GM21723 (cell line): ENCODE measurements at regions not wholly inside any gene's neighbourhood (a gene's known extent, or its start where the extent isn't known, plus 50 kb on each side); places are given as distances from the start of the nearest gene placed in this dataset.
"Not testable (repeated sequence)": the region's sequence is repeated elsewhere in the genome, so short reads cannot be mapped to it uniquely, and the experiment has no call there.

Experiments
- ATAC-seq: cut with Tn5 transposase; IDR thresholded peaks from one replicate; pipeline ENCODE4 v1.9.1; 2021; ENCODE audit warnings: mild to moderate bottlenecking, moderate library complexity; ENCODE audit not compliant: unreplicated experiment

GRCh38 chr6:25150863-25151262 lies 128.3 kb upstream of the CARMIL1 start:
- ATAC-seq = no peak

GRCh38 chr6:25153079-25153478 lies 126.1 kb upstream of the CARMIL1 start:
- ATAC-seq = no peak

- no peak for ATAC-seq
Observed at GRCh38 chr6:25154034-25154596, 125.1 kb upstream of the CARMIL1 start.

GRCh38 chr6:25155211-25155610 lies 124.0 kb upstream of the CARMIL1 start:
- ATAC-seq = no peak

GRCh38 chr6:25156123-25156522 lies 123.1 kb upstream of the CARMIL1 start:
- ATAC-seq = no peak

- no peak for ATAC-seq
Observed at GRCh38 chr6:25157183-25157582, 122.0 kb upstream of the CARMIL1 start.

- ATAC-seq = no peak
Observed at GRCh38 chr6:25157842-25158241, 121.3 kb upstream of the CARMIL1 start.

GRCh38 chr6:25160134-25160533 lies 119.0 kb upstream of the CARMIL1 start:
- not testable (repeated sequence) for ATAC-seq

- ATAC-seq = no peak
Observed at GRCh38 chr6:25165177-25165576, 114.0 kb upstream of the CARMIL1 start.

- no peak for ATAC-seq
Observed at GRCh38 chr6:25165800-25166199, 113.4 kb upstream of the CARMIL1 start.

GRCh38 chr6:25166955-25167748 lies 112.0 kb upstream of the CARMIL1 start:
- ATAC-seq = no peak

GRCh38 chr6:25167961-25168360 lies 111.2 kb upstream of the CARMIL1 start:
- ATAC-seq = no peak

GRCh38 chr6:25168637-25169036 lies 110.5 kb upstream of the CARMIL1 start:
- ATAC-seq = no peak

GRCh38 chr6:25169553-25169952 lies 109.6 kb upstream of the CARMIL1 start:
- no peak for ATAC-seq

GRCh38 chr6:25169961-25170360 lies 109.2 kb upstream of the CARMIL1 start:
- no peak for ATAC-seq

- no peak for ATAC-seq
Observed at GRCh38 chr6:25170640-25171039, 108.5 kb upstream of the CARMIL1 start.

- no peak for ATAC-seq
Observed at GRCh38 chr6:25171301-25171700, 107.9 kb upstream of the CARMIL1 start.

- no peak for ATAC-seq
Observed at GRCh38 chr6:25172819-25173218, 106.4 kb upstream of the CARMIL1 start.

GRCh38 chr6:25173246-25173645 lies 105.9 kb upstream of the CARMIL1 start:
- ATAC-seq = no peak

GRCh38 chr6:25173951-25174474 lies 105.2 kb upstream of the CARMIL1 start:
- ATAC-seq = no peak

GRCh38 chr6:25174678-25175077 lies 104.5 kb upstream of the CARMIL1 start:
- ATAC-seq = no peak

GRCh38 chr6:25175196-25175595 lies 104.0 kb upstream of the CARMIL1 start:
- ATAC-seq = no peak
